SK-N-SH treated with all-trans-retinoic acid at 6 μM for 48 hours (cell line): ENCODE measurements at regions not wholly inside any gene's neighbourhood (a gene's known extent, or its start where the extent isn't known, plus 50 kb on each side); places are given as distances from the start of the nearest gene placed in this dataset.

Experiments used
- ATAC-seq: fragments of 200-7000 bp; cut with Tn5 transposase; 3 replicates; pipeline ENCODE4 v1.9.1; 2020; ENCODE audit warnings: mild to moderate bottlenecking, moderate library complexity
- BACH2 ChIP-seq: fragments of 250-450 bp; sonication (Bioruptor Pico); IDR thresholded peaks from 2 replicates; pipeline ENCODE4 v1.9.0; 2021; ENCODE audit warnings: mild to moderate bottlenecking, borderline replicate concordance
- CREB5 ChIP-seq: fragments of 250-450 bp; sonication (Bioruptor Pico); IDR thresholded peaks from 2 replicates; pipeline ENCODE4 v1.5.1; 2020; ENCODE audit warnings: low read depth, mild to moderate bottlenecking, moderate library complexity
- CSDC2 ChIP-seq: fragments of 250-450 bp; sonication (Bioruptor Pico); IDR thresholded peaks from 2 replicates; pipeline ENCODE4 v1.5.0; 2020; ENCODE audit warnings: mild to moderate bottlenecking, moderate library complexity
- CSRNP3 ChIP-seq: fragments of 250-450 bp; sonication (Bioruptor Pico); IDR thresholded peaks from 2 replicates; pipeline ENCODE4 v1.5.1; 2021; ENCODE audit warnings: mild to moderate bottlenecking, moderate library complexity
- ESRRG ChIP-seq: fragments of 250-450 bp; sonication (Bioruptor Pico); IDR thresholded peaks from 2 replicates; pipeline ENCODE4 v1.6.1; 2021; ENCODE audit warnings: mild to moderate bottlenecking
- GLIS3 ChIP-seq: fragments of 250-450 bp; sonication (Bioruptor Pico); IDR thresholded peaks from 2 replicates; pipeline ENCODE4 v1.5.0; 2020; ENCODE audit warnings: mild to moderate bottlenecking, moderate library complexity
- ISL1 ChIP-seq: fragments of 250-450 bp; sonication (Bioruptor Pico); IDR thresholded peaks from 2 replicates; pipeline ENCODE4 v2.1.2; 2022; ENCODE audit warnings: mild to moderate bottlenecking, moderate library complexity
- OSR1 ChIP-seq: fragments of 250-450 bp; sonication (Bioruptor Pico); IDR thresholded peaks from 2 replicates; pipeline ENCODE4 v1.8.0; 2022; ENCODE audit warnings: moderate library complexity, mild to moderate bottlenecking, inconsistent platforms
- PATZ1 ChIP-seq: fragments of 250-450 bp; sonication (Bioruptor Pico); IDR thresholded peaks from 2 replicates; pipeline ENCODE4 v1.8.0; 2020; ENCODE audit warnings: mild to moderate bottlenecking, moderate library complexity, borderline replicate concordance
- POU6F1 ChIP-seq: fragments of 250-450 bp; sonication (Bioruptor Pico); IDR thresholded peaks from 2 replicates; pipeline ENCODE4 v1.8.0; 2021; ENCODE audit warnings: low read depth, mild to moderate bottlenecking, moderate library complexity, borderline replicate concordance
- PPARA ChIP-seq: fragments of 250-450 bp; sonication (Bioruptor Pico); IDR thresholded peaks from 2 replicates; pipeline ENCODE4 v1.5.0; 2020; ENCODE audit warnings: mild to moderate bottlenecking, borderline replicate concordance
- RARB ChIP-seq: fragments of 250-450 bp; sonication (Bioruptor Pico); IDR thresholded peaks from 2 replicates; pipeline ENCODE4 v1.8.0; 2021; ENCODE audit warnings: mild to moderate bottlenecking, moderate library complexity
- SNAI2 ChIP-seq: fragments of 250-450 bp; sonication (Bioruptor Pico); IDR thresholded peaks from 2 replicates; pipeline ENCODE4 v1.5.0; 2020; ENCODE audit warnings: mild to moderate bottlenecking, moderate library complexity
- TCF4 ChIP-seq: fragments of 250-450 bp; sonication (Bioruptor Pico); IDR thresholded peaks from 2 replicates; pipeline ENCODE4 v1.8.0; 2021; ENCODE audit warnings: mild to moderate bottlenecking, moderate library complexity, borderline replicate concordance
- TSHZ2 ChIP-seq: fragments of 250-450 bp; sonication (Bioruptor Pico); IDR thresholded peaks from 2 replicates; pipeline ENCODE4 v1.5.0; 2020; ENCODE audit warnings: mild to moderate bottlenecking, moderate library complexity
- ZC3H10 ChIP-seq: fragments of 250-450 bp; sonication (Bioruptor Pico); IDR thresholded peaks from 2 replicates; pipeline ENCODE4 v1.5.1; 2021; ENCODE audit warnings: mild to moderate bottlenecking, moderate library complexity
- ZFP3 ChIP-seq: fragments of 250-450 bp; sonication (Bioruptor Pico); IDR thresholded peaks from 2 replicates; pipeline ENCODE4 v1.5.0; 2020; ENCODE audit warnings: mild to moderate bottlenecking, moderate library complexity
- ZFP30 ChIP-seq: fragments of 450-650 bp; formaldehyde crosslinking; IDR thresholded peaks from 2 replicates; pipeline ENCODE4 v1.5.0; 2022; ENCODE audit warnings: mild to moderate bottlenecking, moderate library complexity
- ZNF565 ChIP-seq: fragments of 450-650 bp; formaldehyde crosslinking; conservative IDR thresholded peaks from 2 replicates; pipeline ENCODE4 v1.5.0; 2020; ENCODE audit warnings: low read depth, mild to moderate bottlenecking, moderate library complexity
- ZNF70 ChIP-seq: fragments of 450-650 bp; formaldehyde crosslinking; IDR thresholded peaks from 2 replicates; pipeline ENCODE4 v1.5.0; 2020; ENCODE audit warnings: mild to moderate bottlenecking, moderate library complexity
- ZNF8 ChIP-seq: fragments of 450-650 bp; formaldehyde crosslinking; IDR thresholded peaks from 2 replicates; pipeline ENCODE4 v1.5.0; 2020; ENCODE audit warnings: mild to moderate bottlenecking, moderate library complexity

- TF ChIP-seq OSR1 (CRISPR knock-in tag) (no peak), ZFP30 (CRISPR knock-in tag) (no peak), POU6F1 (no peak), PATZ1 (CRISPR knock-in tag) (no peak), SNAI2 (CRISPR knock-in tag) (no peak), CREB5 (CRISPR knock-in tag) (no peak), TCF4 (CRISPR knock-in tag) (no peak), ISL1 (CRISPR knock-in tag) (no peak), RARB (CRISPR knock-in tag) (no peak), BACH2 (no peak), TSHZ2 (CRISPR knock-in tag) (no peak), CSDC2 (no peak), ZFP3 (CRISPR knock-in tag) (no peak), ZC3H10 (no peak), ESRRG (no peak)
- no peak for ATAC-seq
Measured at GRCh38 chr20:40343390-40343789, 345.6 kb downstream of the MAFB start.

- TF ChIP-seq ZFP30 (CRISPR knock-in tag) (no peak), RARB (CRISPR knock-in tag) (no peak), ZNF70 (CRISPR knock-in tag) (no peak), GLIS3 (CRISPR knock-in tag) (no peak), TSHZ2 (CRISPR knock-in tag) (no peak)
- TF ChIP-seq, all 23 proteins: peak for 0
- ATAC-seq, result no peak
Measured at GRCh38 chr20:40341561-40341960, 347.5 kb downstream of the MAFB start.

- TF ChIP-seq ZFP3 (CRISPR knock-in tag) (no peak), ZFP30 (CRISPR knock-in tag) (no peak)
- TF ChIP-seq, all 23 proteins: peak for 0
- no peak for ATAC-seq
Measured at GRCh38 chr20:40339661-40340449, 349.2 kb downstream of the MAFB start.

GRCh38 chr20:40336533-40336932, 352.5 kb downstream of the MAFB start:
- no peak for ATAC-seq
- TF ChIP-seq GLIS3 (CRISPR knock-in tag), result no peak
- no peak for TF ChIP-seq CSRNP3
- no peak for TF ChIP-seq ZNF8 (CRISPR knock-in tag)
- no peak for TF ChIP-seq PPARA
- no peak for TF ChIP-seq SNAI2 (CRISPR knock-in tag)
- TF ChIP-seq ZNF565, result no peak
- no peak for TF ChIP-seq ISL1 (CRISPR knock-in tag)
- no peak for TF ChIP-seq CREB5 (CRISPR knock-in tag)
- TF ChIP-seq ZNF70 (CRISPR knock-in tag), result no peak
- no peak for TF ChIP-seq BACH2
